ENCODE measurements at regions not wholly inside any gene's neighbourhood (a gene's known extent, or its start where the extent isn't known, plus 50 kb on each side); places are given as distances from the start of the nearest gene placed in this dataset.

GRCh38 chr3:76933245-76933644 is 106.7 kb upstream of the ROBO2 start:
- no peak for TF ChIP-seq CTCF (IDR thresholded peaks at IDR 0.05)
- TF ChIP-seq POLR2A (IDR thresholded peaks at IDR 0.05): no peak

Data from lower leg skin (tissue), 3 donors.